HG03175 (cell line): ENCODE measurements at regions not wholly inside any gene's neighbourhood (a gene's known extent, or its start where the extent isn't known, plus 50 kb on each side); places are given as distances from the start of the nearest gene placed in this dataset.

ENCODE experiments used
- ATAC-seq: cut with Tn5 transposase; IDR thresholded peaks from one replicate; pipeline ENCODE4 v1.9.1; 2021; ENCODE audit warnings: mild to moderate bottlenecking, moderate library complexity; ENCODE audit not compliant: unreplicated experiment

DNA sequence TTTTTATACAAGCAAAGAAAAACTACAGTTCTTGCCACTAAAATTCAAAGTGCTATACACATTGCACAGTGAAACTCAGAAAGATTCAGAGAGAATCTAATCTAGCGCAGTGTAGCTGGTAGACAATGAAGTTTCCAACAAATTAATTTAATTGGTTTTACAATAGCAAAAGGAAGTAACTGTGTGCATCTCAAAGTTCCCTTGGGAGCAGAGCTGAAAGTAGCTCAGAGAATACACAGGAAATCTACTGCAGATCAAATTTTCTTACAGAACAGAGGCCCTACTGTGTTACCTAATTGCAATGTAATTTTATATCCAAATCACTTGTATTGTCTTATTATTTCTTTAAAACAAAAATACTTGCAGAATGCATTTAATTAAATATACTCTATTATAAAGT lies 1396.2 kb upstream of the TENM4 start:
- ATAC-seq, result no peak

- no peak for ATAC-seq
Observed at GRCh38 chr11:80831374-80831773, 1390.5 kb upstream of the TENM4 start.

DNA sequence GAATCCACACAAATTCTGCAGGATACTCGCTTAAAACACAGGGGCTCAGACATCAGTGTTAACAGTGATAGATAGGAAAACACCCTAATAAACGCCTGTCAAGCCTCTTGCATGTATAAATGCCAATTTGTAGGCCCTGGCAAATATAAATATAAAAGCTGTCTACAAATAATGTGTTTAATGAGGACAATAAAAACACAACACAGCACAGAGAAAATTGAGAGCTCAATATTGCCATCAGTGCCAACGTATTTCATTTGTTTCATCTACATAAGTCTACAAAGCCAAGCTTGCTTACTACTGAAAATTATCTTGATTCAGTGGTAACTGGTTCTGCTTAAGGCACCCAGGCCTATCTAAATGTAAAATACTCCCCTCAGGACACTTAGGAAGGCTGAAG lies 1387.0 kb upstream of the TENM4 start:
- ATAC-seq, result no peak

- ATAC-seq, result no peak
Observed at GRCh38 chr11:80826808-80827207, 1386.0 kb upstream of the TENM4 start.

DNA sequence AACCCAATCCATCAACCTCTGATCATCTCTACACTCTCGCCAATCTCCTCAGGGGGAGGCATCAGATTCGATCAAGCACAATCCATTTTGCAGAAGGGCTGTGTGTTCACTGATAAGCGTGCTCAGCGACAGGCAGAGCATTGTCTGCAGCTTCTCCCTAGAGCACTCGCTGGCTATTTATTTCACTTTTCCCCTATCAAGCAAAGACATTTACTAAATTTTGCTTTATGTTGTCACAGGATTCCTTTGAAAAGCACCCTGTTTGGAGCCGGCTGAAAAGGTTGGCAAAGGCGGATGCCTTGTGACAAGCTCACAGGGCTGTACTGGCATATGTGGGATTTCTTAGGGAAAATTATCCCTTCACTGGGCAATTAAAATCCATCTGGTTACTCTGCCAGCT lies 1381.5 kb upstream of the TENM4 start:
- no peak for ATAC-seq

GRCh38 chr11:80819271-80819670 lies 1378.4 kb upstream of the TENM4 start:
- no peak for ATAC-seq

DNA sequence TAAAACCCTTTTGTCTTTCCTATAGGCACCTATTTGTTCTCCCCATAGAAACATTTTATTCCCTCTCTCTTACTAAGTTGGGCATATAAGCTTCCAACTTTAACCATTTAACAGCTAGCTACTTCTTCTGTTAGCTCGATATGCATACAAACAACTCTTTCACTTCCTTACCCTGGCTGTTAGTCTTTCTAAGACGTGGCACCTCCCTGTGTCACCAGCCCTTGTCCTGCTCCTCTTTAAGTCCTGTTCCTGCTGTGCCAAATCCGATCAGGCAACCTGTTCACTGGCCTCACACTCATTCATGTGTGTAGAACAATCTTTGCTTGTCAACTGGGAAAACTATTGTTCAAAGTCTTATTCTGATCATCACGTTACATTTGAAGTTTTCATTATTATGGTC lies 1376.1 kb upstream of the TENM4 start:
- peak; percentile 34 for ATAC-seq

GRCh38 chr11:80816454-80816847 lies 1375.6 kb upstream of the TENM4 start:
- ATAC-seq, result peak; percentile 46

GRCh38 chr11:80815752-80816453 lies 1375.1 kb upstream of the TENM4 start:
- peak; percentile 90 for ATAC-seq

DNA sequence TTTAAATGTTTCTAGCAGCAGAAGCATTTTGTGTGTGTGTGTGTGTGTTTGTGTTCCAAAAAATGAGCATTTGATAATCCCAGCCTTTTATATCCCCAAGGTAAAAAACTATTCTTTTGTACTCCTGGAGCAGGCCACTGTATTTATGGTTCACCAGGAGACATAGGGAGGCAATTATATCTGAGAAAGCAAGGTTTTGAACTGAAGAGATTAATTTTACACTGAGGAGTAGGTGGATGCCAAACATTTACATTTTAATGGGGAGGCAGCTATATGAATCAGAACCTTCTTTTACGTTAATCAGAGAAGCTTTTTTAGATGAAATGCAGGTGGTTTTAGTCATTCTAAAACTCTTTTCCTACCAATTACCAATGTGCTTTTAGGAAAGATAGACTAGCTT lies 1374.0 kb upstream of the TENM4 start:
- ATAC-seq, result no peak

- no peak for ATAC-seq
Observed at GRCh38 chr11:80810695-80811094, 1369.9 kb upstream of the TENM4 start.

GRCh38 chr11:80798174-80798573 lies 1357.3 kb upstream of the TENM4 start:
- no peak for ATAC-seq

GRCh38 chr11:80783561-80783960 lies 1342.7 kb upstream of the TENM4 start:
- no peak for ATAC-seq

DNA sequence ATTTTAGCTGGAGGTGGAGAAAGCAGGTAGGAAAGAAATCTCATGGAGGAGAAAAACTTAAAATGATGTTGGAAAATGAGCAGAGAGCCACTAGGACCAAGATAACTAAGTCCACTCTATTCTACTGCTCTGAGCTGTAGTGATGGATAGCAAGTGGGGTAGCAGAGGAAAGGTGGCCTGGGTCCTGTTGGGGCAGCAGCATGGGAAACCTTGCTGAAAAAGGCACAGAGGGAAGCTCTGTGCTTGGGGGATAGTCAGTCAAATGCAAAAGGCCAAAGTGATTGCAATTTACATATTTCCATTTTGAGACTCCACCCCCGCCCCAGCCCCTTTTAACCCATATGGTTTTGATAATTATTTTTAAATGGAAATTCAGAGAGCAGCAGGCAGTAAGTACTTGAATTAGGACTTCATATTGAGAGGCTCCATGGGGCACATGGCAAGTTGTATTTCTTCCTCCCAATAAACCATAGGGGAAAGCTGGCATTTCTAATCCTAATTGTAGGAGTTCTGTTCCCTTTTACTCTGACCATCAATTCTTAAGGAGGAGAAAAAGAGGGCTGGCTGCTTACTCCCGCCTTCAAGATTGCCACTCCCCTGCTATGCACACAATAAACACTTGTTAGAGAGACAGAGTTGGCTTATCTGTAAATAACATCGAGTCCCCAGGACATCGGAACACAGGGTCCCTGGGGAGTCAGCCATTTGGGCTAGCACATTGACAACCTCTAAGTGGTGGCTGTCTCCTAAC lies 1341.5 kb upstream of the TENM4 start:
- no peak for ATAC-seq

DNA sequence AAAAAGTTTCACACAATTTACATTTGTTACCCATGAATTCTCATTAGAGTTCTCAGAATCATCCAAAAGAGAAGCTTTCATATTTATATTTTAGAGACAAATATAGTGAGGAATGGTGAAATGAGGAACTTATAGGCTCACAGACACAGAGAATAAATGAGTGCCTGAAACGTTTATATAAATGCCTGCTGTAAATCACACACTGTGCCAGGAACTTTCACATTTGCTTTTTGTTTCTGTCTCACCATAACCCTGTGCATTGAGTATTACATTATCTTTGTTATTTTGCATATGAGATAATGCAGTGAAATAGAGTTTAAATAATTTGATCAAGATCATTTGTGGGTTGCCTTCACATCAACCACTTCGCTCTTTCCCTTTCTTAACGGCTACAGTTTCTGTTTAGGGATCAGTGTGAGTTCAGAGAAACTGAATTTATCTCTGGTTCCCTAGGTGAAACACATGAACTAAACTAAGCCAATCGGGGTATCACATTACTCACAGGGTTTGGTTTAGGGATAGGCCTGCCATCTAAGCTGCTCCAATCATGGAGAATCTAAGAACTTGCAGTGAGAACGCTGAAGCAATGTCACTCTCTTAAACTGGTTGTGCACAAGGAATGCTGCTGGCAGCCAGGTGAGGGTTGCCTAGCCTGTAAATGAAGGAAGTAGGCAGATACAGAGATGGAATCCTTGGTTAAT lies 1339.2 kb upstream of the TENM4 start:
- no peak for ATAC-seq

GRCh38 chr11:80778941-80779340 lies 1338.1 kb upstream of the TENM4 start:
- no peak for ATAC-seq

DNA sequence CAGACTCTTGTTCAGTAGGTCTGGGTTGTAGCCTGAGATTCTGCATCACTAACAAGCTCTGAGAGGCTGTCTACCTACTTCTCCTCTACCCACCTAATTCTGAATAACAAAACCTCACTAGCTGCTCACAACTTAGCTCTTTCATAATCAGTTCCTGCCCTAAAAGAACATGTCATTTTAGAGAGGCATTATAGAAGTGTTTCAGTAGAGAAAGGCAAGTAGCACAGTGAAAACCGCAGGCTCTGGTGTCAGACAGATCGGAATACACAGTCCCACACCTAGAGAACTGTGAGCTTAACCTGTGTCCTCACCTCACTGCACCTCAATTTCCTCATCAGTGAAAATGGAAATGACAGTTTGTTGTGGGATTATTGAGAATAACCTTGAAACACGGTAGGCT lies 1337.6 kb upstream of the TENM4 start:
- no peak for ATAC-seq

GRCh38 chr11:80773919-80774318 lies 1333.1 kb upstream of the TENM4 start:
- ATAC-seq, result no peak

DNA sequence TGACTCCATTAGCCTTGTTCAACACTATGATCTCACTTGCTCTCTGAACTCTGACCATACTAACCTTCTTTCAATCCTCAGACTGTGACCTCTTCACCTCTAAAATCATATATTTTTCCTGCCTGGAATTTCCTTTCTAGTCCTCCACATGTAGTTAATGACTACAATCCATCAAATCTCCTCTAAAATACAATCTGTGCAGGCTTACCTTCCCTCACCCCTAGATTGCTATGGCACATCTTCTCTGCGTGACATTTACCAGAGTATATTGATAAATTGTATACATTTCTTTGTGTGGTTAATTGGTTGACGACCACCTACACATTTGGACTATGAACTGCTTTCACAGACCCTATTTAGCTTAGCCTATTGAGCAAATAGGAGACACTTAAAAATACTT lies 1330.2 kb upstream of the TENM4 start:
- no peak for ATAC-seq

DNA sequence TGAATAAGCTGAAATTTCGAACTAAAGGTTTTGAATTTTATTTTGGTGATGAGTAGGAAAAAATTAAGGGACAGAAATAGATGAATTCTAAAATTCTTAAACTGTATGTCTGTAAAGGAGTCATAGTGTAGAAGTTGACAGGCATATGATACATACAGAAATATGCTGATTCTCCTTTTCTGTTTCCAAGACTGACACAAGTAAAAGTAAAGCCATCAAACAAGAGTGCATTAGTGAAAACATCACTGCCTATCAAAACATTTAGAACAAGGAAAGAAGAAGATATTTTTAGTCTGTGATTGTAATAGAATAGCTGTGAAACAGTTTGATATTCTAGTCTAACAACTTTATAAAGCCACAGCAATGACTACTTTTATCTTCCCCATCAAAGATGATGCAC lies 1318.0 kb upstream of the TENM4 start:
- no peak for ATAC-seq

DNA sequence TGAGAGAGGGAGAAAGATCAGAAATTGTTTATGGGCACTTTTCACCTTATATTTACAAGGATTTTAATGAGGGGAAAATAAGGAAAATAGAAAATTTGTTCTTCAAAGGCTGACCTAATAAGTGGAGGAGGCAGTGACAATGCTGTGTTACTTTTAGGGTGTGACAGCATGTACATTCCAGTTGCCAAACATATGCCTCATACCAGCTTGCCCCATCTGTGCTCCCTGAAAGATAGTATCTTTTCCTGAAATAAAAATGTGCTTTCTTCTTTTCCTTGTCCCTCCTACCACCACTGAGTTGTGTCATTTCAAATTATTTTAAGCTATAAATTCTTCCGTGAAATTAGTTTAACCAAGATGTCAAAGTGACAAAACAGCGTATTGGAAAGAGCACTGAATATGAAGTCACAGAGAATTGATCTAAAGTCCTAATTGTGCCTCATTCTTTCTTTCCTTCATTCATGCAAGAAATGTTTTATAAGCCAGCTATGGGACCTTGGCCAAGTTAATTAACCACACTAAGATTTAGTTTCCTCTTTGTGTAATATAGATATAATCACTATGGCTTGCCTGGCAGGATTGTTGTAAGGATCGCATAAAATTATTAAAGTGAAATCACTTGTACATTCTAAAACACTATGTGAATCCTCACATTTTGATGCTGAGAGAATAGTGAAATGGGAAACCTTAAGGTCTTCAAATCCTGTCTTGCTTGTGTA lies 1307.5 kb upstream of the TENM4 start:
- ATAC-seq, result no peak
